Liver (tissue), 3 donors: ENCODE measurements at regions not wholly inside any gene's neighbourhood (a gene's known extent, or its start where the extent isn't known, plus 50 kb on each side); places are given as distances from the start of the nearest gene placed in this dataset.

Experiments used
- FOXA1 ChIP-seq: IDR thresholded peaks from 2 replicates; pipeline ENCODE4 v1.6.1; 2016; ENCODE audit warnings: antibody characterized with exemption
- GABPA ChIP-seq, 2 donors: IDR thresholded peaks in 1 of 2; conservative IDR thresholded peaks in 1 of 2; 2 replicates each; pipeline ENCODE4 v1.6.1; 2016; ENCODE audit warnings: antibody characterized with exemption in 2 of 2, mild to moderate bottlenecking in 1 of 2, moderate library complexity in 1 of 2
- JUND ChIP-seq, 2 donors: IDR thresholded peaks; 2 replicates each; pipeline ENCODE4 v1.6.1; 2016; ENCODE audit warnings: antibody characterized with exemption in 2 of 2
- NR2F2 ChIP-seq: IDR thresholded peaks from 2 replicates; pipeline ENCODE4 v1.6.1; 2016; ENCODE audit warnings: antibody characterized with exemption
- RAD21 ChIP-seq, 2 donors: IDR thresholded peaks; 2 replicates each; pipeline ENCODE4 v1.6.1; 2016; ENCODE audit warnings: antibody characterized with exemption in 2 of 2, mild to moderate bottlenecking in 2 of 2
- RXRA ChIP-seq, 2 donors: IDR thresholded peaks; 2 replicates each; pipeline ENCODE4 v1.6.1; 2017 to 2018; ENCODE audit warnings: antibody characterized with exemption in 2 of 2, mild to moderate bottlenecking in 1 of 2
- SP1 ChIP-seq: IDR thresholded peaks from 2 replicates; pipeline ENCODE4 v1.6.1; 2018; ENCODE audit warnings: antibody characterized with exemption, mild to moderate bottlenecking
- TAF1 ChIP-seq: conservative IDR thresholded peaks from 2 replicates; pipeline ENCODE4 v1.6.1; 2016; ENCODE audit warnings: antibody characterized with exemption, mild to moderate bottlenecking
- YY1 ChIP-seq: IDR thresholded peaks from 2 replicates; pipeline ENCODE4 v1.6.1; 2016; ENCODE audit warnings: antibody characterized with exemption, mild to moderate bottlenecking
- TF ChIP-seq, protein P1 (sequence below): IDR thresholded peaks from 2 replicates; pipeline ENCODE4 v1.6.1; 2016; ENCODE audit warnings: antibody characterized with exemption, mild to moderate bottlenecking
- TF ChIP-seq, protein P2 (sequence below): fragments of 150-350 bp; IDR thresholded peaks from 2 replicates; pipeline ENCODE4 v1.5.1; 2017; ENCODE audit warnings: improper control_type of control experiment, low read depth, low read length; ENCODE audit not compliant: missing input control
- TF ChIP-seq, protein P3 (sequence below): IDR thresholded peaks from 2 replicates; pipeline ENCODE4 v1.6.1; 2016; ENCODE audit warnings: antibody characterized with exemption
- donor health status: healthy.
- donor health status: healthy.

DNA sequence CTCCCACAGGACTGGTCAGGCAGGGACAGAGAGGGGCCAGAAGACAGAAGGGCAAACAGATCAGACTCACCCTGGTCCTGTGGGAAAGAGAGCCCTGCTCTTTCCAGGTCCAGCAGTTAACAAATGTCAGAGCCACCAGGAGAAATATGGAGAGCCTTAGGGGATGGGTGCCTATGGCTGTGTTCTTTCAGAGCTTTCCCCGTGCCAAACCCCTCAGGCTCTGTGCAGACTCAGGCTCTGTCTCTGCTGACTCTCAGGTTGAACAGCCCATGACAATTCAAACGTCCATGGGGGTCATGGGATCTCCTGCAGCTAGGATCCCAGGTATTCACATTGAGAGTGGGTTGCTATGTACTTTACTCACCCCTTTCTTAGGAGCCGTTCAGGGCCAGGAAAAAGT is 120.8 kb upstream of the ERBB4 start:
- TF ChIP-seq, protein P1, sequence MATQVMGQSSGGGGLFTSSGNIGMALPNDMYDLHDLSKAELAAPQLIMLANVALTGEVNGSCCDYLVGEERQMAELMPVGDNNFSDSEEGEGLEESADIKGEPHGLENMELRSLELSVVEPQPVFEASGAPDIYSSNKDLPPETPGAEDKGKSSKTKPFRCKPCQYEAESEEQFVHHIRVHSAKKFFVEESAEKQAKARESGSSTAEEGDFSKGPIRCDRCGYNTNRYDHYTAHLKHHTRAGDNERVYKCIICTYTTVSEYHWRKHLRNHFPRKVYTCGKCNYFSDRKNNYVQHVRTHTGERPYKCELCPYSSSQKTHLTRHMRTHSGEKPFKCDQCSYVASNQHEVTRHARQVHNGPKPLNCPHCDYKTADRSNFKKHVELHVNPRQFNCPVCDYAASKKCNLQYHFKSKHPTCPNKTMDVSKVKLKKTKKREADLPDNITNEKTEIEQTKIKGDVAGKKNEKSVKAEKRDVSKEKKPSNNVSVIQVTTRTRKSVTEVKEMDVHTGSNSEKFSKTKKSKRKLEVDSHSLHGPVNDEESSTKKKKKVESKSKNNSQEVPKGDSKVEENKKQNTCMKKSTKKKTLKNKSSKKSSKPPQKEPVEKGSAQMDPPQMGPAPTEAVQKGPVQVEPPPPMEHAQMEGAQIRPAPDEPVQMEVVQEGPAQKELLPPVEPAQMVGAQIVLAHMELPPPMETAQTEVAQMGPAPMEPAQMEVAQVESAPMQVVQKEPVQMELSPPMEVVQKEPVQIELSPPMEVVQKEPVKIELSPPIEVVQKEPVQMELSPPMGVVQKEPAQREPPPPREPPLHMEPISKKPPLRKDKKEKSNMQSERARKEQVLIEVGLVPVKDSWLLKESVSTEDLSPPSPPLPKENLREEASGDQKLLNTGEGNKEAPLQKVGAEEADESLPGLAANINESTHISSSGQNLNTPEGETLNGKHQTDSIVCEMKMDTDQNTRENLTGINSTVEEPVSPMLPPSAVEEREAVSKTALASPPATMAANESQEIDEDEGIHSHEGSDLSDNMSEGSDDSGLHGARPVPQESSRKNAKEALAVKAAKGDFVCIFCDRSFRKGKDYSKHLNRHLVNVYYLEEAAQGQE = no peak
- TF ChIP-seq, protein P2, sequence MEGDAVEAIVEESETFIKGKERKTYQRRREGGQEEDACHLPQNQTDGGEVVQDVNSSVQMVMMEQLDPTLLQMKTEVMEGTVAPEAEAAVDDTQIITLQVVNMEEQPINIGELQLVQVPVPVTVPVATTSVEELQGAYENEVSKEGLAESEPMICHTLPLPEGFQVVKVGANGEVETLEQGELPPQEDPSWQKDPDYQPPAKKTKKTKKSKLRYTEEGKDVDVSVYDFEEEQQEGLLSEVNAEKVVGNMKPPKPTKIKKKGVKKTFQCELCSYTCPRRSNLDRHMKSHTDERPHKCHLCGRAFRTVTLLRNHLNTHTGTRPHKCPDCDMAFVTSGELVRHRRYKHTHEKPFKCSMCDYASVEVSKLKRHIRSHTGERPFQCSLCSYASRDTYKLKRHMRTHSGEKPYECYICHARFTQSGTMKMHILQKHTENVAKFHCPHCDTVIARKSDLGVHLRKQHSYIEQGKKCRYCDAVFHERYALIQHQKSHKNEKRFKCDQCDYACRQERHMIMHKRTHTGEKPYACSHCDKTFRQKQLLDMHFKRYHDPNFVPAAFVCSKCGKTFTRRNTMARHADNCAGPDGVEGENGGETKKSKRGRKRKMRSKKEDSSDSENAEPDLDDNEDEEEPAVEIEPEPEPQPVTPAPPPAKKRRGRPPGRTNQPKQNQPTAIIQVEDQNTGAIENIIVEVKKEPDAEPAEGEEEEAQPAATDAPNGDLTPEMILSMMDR = no peak
- TF ChIP-seq TAF1 (no peak), SP1 (no peak), RXRA (IDR thresholded peaks at IDR 0.05) (no peak), YY1 (no peak), JUND (IDR thresholded peaks at IDR 0.05) (no peak), RAD21 (IDR thresholded peaks at IDR 0.05) (no peak), GABPA (IDR thresholded peaks at IDR 0.05 in 1 of 2, conservative IDR thresholded peaks at IDR 0.05 in 1 of 2) (no peak), FOXA1 (no peak), NR2F2 (no peak)
- TF ChIP-seq, protein P3, sequence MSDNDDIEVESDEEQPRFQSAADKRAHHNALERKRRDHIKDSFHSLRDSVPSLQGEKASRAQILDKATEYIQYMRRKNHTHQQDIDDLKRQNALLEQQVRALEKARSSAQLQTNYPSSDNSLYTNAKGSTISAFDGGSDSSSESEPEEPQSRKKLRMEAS = no peak
